Activated T-cell treated with anti-CD3 and anti-CD28 coated beads, Interleukin-2, amount 50 U/mL, for 48 hours (primary cell): ENCODE measurements at regions not wholly inside any gene's neighbourhood (a gene's known extent, or its start where the extent isn't known, plus 50 kb on each side); places are given as distances from the start of the nearest gene placed in this dataset.
"Not testable (repeated sequence)": the region's sequence is repeated elsewhere in the genome, so short reads cannot be mapped to it uniquely, and the experiment has no call there.

Experiments used
- DNase-seq, 2 experiments: peaks; one replicate each; pipeline ENCODE4 v3.0.0-alpha.2; 2020

DNA sequence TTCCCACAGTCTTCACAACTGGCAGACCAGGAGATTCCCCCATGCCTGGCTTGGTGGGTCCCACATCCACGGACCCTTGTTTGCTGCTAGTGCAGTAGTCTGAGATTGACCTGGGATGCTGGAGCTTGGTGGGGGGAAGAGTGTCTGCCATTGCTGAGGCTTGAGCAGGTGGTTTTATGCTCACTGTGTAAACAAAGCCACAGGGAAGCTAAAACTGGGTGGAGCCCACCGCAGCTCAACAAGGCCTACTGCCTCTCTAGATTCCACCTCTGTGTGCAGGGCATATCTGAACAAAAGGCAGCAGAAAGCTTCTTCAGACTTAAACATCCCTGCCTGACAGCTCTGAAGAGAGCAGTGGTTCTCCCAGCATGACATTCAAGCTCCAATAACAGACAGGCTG, 177.3 kb upstream of the ETV3 start:
- no peak for DNase-seq

DNA sequence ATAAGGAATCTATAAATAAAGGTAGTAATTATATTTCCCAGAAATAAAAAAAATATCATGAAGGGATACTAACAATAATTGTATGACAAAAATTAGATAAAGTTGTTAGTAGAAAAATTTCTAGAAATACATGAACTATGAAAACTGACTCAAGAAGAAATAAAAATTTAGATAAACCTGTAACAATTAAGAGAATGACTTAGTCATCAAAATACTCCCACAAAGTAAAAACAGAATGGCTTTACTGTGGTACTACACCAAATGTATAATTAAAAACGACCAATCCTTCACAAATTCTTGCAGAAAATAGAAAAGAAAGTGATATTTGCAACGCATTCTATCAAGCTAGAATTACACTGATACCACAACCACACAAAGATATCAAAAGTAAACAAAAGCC, 176.2 kb upstream of the ETV3 start:
- no peak for DNase-seq

DNA sequence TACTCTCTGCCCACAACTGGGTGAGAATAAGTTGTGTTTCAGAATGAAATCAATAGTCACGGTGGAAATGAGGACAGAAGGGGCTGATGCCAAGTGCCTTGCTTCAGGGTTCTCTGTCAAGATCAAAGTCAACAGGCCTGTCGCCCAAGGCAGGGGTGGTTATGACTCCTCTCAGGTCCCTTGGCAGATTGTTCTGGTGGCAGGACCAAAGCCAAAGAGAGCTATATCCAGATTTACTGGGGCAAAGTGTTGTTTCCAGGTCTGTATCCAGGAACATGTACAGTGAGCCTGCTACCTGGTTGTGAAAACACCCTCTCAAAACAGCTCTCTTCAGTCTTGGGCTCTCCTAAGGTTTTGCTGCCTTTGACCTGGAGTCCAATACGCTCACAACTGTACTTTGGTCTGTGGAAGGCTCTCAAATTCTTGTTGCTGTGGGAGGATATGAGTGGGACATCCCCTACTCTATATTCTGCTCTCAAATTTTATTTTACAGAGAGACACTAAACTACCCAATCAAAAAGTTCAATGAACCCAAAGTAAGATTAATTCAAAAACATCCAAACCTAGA, 175.1 kb upstream of the ETV3 start:
- DNase-seq, result no peak

DNA sequence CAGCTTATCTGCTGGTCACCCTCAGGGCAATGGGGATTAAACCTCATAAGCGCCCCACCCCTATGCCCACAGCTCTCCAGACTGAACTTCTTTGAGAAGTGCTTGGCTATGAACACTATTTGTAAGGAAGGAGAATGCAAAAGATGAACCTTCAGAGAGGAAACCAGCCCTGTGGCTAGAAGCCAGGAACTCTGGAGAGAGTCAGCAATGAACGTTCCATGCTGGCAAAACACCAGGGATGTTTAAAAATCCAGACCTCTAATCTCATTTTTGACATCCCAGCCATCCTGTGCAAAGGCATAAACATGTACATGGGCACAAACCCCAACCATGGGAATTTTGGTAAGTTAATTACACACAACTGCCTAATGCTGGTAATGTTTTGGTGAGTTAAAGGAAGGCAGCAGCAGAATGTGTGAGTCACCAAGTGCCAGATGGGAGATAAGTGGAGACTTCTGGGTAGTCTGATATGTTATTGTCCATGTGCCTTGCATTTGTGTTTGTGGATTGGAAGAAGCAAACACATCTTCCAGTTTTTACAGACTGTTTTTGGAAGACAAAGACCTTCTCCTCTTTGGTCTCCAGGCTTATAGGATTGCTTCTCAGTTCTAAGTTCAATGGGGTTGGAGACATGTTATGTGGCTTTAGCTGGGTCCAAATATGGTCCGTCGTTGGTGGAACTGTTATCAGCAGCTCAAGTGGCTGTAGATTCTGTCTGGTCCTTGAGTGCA, 174.1 kb upstream of the ETV3 start:
- no peak for DNase-seq

DNA sequence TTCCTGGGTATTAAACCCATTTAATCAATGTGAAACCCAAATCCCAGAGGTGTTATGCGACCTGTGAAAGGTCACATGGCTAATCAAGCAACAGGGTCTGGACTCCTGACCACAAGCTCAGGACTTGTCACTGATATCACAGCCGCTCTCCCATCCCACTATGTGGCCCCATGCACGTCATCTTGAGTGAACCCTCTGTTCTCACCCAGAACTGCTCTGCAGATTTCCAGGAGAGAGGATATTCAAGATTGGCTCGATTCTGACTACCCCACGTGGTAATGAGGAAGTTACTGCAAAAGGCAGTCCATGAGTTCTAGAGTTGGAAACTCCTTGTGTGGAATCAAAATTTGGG, 173.5 kb upstream of the ETV3 start:
- no peak for DNase-seq

DNA sequence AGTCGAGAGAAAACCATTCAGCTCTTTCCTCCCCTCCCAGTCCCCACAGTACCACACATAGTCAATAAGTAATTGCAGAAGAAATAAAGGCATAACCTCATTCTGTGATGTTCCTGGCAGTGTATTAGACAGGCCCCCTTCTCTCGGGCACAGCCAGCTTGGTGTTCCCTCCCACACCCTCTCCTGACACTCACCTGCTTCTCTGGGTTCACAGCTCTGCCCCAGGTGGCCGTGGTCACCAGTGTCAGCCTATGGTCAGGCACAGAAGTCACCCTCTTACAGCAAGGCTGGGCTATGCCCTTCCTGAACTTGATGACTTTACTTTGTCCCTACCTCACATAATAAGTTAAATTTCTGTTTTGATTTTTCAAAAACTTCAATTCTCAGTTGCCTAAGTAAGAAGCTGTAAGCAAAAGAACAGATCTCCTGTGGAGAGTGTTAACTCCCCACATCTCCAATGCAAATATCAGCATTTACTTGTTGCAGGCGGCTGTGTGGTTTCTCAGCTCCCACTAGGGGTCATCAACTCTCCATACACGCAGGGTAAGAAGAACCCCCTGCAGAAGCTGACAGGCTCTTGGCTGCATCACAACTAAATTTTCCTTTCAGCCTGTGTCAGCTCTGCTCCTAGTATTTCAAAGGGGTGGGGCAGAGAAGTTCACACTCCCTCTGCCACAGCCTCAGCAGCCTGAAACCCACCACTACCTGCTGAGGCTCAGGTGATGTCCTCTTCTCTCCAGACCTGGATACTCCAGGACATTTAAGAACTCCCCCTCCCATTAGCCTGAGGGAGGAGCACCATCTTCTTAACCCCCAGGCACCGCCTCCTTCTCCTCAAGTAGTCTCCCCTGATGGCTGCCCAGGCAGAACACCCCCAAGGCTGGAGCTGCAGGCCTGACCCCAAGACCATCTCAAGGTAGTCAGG, 172.9 kb upstream of the ETV3 start:
- DNase-seq, result not testable (repeated sequence)

DNA sequence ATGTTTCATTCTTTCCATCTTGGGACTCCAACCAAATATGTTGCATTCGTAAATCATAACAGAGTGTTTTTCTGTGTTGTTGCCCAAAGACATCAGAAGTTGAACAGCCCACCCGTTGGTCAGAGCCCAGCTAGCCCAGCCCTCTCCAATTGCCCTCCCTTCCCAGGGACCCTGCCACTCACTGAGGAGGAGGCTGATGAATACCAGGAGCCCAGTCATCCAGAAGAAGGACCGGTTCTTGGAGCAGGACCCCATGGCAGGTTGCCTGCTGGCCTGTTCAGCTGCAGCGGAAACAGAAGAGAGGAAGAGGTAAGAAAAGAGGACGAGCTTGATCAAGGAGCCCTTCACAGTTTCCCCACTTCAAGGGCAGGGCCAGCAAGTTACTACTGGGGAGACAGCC, 172.2 kb upstream of the ETV3 start:
- no peak for DNase-seq

DNA sequence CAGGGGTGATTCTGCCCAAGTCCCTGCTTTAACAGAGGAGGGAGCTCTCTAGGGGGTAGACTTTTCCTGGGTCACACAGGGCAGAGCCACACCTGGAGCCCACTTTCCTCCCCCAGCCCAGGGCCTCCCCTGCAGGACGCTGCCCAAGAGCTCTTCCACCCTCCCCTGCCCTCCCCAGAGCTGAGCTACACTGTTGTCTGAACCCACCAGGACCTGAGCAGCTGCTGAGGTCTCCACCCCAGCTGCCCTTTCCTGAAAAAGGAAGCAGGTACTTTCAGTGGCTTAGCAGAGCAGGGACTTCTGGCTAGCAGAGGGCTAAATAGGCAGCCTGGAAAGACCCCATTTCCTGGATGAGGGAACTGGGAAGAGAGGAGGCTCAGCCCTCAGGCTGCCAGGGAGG, 169.3 kb upstream of the ETV3 start:
- peak in 1 of 2 experiments; percentile 9 for DNase-seq

DNA sequence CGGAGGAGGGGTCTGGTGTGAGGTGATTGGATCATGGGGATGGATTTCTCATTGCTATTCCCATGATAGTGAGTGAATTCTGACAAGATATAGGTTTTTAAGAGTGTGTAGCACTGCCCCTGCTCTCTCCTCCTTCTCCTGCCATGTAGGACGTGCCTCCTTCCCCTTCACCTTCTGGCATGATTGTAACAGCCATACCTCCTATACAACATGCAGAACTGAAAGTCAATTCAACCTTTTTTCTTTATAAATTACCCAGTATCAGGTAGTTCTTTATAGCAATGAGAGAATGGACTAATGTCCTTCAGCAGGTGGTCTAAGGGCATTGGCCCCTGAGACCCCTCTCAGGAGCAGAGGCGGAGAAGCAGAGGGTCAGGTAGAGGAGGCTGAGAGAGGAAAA, 168.7 kb upstream of the ETV3 start:
- no peak for DNase-seq

DNA sequence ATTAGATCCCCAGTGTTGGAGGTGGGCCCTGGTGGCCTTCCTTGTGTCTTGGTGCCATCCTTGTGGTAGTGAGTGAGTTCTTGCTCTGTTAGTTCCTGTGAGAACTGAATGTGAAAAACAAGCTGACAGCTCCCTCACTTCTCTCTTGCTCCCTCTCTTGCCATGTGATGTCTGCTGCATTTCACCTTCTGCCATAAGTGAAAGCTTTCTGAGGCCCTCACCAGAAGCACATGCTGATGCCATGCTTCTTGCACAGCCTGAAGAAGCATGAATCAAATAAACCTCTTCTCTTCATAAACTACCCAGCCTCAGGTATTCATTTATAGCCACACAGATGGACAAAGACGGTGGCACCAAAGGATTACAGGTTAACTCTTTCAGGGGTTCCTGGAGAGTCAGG, 166.1 kb upstream of the ETV3 start:
- DNase-seq, result no peak

DNA sequence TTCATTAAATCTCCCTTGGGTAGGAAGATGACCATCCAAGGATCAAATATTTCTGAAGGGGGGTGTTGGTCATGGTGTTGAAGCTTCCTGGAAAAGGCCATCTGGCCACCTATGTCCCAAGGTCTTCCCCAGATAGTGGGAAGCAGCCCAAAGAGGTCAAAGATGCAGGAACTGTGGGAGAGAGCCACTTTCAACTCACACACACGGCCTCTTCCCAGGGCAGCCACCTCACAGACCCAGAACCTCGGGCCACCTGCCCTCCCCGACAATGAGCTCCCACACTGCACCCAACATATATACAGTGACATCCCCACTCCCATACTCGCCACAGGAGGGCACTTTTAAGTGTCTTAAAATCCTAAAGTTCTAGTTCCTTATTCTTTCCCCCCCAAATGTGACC, 164.5 kb upstream of the ETV3 start:
- DNase-seq, result no peak

DNA sequence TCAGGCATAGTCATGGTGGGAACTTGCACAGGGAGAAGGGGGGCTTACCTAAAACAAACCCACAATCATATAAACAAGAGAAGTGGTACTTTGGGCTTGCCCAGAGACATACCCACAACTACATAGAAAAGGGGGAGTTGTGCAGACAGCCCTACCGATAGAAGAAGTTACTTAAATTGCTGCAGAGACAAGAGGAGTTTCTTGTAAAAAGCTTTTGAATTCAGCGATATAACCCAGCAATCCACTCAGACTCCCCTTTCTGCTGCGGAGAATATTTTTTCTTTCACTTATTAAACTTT, 164.0 kb upstream of the ETV3 start:
- no peak for DNase-seq

DNA sequence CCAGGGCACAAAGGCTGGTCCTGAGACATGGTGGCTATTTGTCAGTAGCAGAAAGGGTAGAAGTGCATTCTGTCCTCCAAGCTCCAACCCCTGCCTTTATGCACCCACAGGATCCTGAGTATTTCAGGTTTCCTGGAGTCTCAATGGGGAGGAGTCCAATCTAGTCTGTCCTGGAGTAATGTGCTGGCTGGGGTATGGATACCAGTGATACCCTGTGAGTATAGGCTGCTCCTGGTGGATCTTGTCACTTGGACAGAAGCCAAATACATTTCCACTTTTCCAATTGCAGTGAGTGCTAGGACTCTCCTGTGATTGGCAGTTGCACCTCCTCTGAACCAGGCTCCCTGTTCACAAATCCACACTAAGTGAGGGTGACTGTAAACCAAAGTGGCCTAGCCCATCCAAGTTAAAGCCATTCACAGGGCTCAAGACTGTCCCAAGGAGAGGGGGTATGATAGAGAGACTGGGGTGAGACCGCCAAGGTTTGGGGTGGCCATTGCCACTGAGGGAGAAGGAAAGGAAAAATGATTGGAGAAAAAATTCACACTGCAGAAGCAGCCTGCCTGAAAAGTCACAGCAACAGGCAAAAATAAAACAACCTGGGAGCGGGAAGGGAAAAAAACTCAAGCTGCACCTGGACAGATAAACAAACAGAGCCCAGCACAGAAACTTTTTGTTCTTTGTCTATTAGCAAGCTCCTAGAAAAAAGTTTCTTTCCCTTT, 163.4 kb upstream of the ETV3 start:
- DNase-seq, result no peak

DNA sequence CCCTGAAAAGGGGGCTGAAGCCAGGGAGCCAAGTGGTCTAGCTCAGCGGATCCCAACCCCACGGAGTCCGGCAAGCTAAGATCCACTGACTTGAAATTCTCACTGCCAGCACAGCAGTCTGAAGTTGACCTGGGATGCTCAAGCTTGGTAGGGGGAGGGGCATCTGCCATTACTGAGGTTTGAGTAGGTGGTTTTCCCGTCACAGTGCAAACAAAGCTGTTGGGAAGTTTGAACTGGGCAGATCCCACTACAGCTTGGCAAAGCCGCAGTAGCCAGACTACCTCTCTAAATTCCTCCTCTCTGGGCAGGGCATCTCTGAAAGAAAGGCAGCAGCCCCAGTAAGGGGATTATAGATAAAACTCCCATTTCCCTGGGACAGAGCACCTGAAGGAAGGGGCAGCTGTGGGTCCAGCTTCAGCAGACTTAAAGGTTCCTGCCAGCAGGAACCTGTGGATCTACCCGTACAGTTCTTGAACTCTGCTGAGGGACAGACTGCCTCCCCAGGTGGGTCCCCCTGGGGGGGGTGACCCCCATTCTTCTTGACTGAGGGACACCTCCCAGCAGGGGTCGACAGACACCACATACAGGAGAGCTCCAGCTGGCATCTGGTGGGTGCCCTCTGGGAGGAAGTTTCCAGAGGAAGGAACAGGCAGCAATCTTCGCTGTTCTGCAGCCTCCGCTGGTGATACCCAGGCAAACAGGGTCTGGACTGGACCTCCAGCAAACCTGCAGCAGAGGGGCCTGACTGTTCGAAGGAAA, 156.4 kb upstream of the ETV3 start:
- DNase-seq, result not testable (repeated sequence)

DNA sequence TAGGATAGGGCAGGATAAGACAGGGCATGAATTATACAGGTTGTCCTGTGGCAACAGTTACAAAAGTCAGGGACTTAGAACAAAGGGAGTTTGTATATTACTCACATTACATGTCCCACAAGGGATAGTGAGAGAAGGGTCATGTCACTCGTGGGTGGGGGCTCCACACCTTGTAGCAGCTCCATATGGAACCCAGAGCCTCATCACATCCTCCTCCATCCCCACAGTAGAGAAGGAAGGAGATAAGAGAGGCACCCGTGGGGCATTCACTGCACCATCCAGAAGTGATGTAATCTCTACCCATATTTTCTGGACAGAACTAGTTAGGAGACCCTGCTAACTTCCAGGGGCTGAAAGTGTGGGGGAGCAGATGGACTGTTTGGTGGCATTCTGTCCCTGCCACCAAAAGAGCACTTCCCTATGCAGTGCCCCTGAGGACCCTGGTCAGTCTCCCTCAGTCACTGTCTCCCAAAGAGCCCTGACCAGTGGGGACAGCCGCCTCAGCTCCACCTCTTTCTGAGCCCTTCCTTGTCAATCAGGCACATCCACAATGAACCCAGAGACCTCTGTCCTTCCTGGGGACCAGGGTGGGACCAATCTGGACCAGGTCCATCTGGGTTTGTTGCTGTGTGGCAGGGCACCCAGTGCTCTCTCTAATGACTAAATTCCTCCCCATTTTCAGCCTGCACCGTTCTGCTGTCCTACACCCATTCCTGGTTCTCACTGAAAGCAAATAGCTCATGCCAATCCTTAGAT, 154.8 kb upstream of the ETV3 start:
- no peak for DNase-seq

DNA sequence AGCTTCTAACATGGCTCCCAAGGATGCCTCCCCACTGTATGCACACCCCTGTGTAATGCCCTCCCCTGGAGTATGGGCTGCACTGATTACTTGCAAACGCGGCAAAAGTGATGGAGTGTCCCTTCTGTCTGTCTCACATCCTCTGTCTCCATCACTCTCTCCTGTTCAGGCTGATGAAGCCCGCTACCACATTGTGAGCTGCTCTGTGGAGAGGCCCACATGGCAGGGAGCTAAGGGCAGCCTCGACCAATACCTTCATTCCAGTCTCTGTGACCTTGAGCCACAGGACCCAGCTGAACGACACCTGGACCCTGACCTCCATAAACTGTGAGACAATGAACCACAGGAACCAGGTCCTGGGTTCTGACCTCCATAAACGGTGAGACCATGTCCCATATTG, 154.1 kb upstream of the ETV3 start:
- DNase-seq, result no peak

DNA sequence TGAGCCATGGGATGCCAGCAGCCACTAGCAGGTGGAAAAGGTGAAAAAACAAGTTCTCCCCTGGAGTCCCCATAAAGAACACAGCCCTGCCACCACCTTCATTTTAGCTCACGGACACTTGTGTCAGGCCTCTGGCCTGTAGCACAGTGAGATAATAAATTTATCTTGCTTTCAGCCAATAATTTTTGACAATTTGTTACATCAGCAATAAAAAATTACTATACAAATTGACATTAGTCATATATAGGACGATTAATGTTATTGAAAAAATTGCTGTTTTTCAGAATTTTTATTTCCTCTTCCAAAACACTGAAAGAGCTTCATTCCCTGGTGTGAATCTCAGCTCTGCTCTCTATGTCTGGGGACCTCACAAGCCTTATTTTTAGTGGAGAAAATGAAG, 152.9 kb upstream of the ETV3 start:
- DNase-seq, result no peak

DNA sequence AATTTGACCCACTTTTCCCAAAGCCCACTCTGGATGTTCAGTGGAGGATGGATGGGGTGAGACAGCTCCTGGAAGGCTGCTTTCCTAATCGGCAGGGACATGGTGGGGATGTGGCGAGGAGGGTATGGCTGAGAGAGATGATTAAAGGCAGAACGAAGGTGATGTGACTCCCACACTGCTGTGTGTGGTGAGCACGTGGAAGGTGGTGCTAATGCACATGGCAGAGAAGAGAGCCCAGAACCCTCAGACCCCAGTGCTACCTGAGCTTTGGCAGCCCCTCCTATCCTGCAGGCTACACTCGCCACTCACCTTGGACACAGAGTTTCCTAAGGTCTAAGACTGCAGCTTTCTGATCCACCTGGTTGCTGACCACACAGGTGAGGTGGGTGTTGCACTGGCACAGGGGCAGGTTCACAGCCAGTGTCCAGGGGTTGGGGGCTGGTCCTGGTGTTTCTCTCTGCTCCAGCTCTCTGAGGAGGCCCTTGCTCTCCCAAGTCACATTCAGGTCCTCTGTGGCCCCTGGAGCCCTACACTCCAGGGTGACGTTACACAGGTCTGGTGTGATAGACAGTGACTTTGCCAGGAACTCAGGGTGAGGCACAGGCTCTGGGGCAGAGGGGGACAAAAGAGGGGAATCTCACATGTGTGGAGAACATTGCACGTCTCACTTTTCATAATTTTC, 151.4 kb upstream of the ETV3 start:
- DNase-seq, result no peak

DNA sequence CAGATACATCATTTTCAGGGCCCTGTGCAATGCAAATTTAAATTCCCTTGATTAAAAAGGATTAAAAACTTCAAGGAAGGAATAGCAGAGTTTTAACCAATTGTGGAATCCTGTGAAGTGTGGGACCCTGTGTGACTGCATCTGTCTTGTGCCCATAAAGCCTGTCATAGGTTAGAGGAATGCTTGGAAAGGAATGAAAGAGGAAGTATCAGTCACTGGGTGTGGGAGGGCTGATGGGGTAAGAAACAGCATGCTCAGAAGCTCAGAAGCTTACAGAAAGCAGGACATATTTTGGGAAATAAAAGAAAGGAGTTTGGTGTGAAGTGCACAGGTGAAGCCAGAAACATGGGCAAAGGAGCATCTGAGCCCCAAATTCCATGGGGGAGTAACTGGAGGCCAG, 150.8 kb upstream of the ETV3 start:
- no peak for DNase-seq

DNA sequence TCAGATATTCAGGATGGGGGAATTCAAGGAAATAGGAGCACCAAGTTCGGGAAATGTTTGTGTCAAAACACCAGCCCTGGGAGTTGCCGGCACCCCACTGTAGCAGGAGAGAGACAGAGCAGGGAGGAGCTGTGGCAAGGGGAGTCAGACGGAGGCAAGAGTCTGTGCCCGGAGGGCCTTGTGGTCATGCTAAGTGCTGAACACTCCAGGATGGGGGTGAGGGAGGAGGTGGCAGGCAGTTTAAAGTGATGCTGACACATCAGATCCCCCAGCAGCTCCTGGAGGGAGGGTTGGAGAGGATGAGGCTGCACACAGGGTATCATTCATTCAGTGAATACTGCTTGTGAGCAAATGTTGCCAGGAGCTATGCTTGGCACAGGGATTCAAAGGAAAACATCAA, 150.3 kb upstream of the ETV3 start:
- no peak for DNase-seq

DNA sequence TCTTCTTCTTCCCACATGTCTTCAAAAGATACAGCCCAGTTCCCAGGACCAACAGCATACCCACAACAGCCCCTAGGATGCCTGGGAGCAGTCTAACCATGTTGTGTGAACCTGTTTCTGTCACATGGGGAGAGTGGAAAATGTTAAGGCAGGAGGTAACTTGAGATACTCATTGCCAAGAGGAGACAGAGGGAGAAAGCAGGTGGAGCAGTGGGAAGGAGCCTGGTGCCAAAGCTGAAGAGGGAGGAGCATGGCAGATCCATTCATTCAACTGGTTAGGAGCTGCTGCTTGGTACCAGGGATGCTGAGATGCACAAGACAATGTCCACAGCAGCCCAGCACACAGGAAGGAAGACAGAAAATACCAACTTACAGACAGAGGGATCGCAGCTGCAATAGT, 149.8 kb upstream of the ETV3 start:
- DNase-seq, result no peak

DNA sequence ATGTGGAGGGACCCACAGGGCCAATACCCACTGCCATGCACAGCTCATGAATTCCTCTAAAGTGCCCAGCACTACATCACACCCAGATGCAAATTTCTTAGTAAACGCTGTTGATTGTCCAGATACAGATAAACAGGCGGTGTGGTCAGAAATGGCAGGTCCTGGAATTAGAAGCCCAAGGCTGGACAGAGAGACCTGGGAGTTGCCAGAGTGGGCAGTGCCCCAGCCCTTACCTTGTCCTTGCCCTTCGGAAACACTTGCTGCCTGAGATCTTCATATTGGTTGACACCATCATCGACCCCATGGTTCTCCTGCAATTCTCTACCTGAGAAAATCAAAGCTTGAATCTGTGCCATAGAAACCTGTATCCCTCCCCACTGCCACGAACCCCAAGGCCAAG, 149.3 kb upstream of the ETV3 start:
- DNase-seq, result no peak
